AML-193 (cell line): ENCODE measurements at regions not wholly inside any gene's neighbourhood (a gene's known extent, or its start where the extent isn't known, plus 50 kb on each side); places are given as distances from the start of the nearest gene placed in this dataset.

Experiments used
- DNase-seq, 2 experiments: peaks; one replicate each; lab custom pipeline; 2025; lab: John Stamatoyannopoulos, UW

DNA sequence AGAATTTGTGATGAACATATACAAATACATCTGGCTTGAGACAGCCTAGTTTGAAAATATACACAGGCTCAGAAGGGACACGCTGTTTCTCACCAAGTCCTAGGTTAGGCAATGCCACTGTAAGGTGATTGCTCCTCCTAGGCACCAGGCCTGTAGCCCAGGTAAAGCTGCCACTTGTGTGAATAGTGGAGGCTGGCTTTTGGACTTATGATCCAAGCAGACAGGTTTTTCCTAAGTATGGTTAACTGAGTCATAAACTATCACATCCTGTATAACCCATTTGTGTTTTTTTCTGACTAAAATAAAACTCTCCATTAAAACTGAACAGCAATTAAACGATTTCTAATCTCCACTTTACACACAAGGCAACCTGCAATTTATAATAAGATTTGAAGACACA lies 81.0 kb downstream of the SEMA4F start:
- no peak for DNase-seq

DNA sequence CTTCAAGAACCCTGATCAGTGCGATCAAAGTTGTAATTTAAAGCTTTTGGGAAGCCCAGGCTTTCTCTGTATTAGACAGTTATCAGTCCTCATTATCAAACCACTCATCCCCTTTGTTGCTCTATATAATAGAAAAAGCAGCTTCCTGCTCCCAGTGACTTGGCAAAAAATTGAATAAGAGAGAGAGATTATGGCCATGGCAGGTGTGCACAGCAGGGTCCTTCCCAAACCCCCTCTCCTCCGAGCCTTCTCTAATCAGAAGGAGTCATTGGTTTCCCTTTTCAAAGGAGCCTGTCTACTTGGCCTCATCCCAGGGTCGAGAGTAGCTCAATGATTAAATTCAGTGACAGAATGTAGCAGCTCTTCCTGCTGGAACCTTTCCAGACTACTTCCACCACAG lies 81.5 kb downstream of the SEMA4F start:
- DNase-seq, result no peak

DNA sequence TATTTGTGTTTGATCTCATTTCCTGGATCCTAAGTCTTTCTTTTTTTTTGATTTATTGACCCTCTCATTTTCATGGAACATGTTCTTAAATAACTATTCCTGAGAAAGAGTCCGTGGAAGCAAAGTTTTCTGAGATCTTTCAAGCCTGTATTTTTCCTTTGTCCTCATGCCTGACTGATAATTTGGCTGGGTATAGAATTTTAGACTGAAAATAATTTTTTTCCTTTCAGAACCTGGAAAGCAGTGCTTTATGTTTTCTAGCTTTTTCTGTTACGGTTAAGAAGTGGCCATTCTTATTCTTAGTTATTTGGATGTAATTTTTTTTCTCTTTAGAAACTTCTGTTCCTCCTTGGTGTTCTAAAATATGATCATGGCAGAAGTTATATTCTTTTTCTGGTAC lies 82.5 kb downstream of the SEMA4F start:
- DNase-seq, result no peak

DNA sequence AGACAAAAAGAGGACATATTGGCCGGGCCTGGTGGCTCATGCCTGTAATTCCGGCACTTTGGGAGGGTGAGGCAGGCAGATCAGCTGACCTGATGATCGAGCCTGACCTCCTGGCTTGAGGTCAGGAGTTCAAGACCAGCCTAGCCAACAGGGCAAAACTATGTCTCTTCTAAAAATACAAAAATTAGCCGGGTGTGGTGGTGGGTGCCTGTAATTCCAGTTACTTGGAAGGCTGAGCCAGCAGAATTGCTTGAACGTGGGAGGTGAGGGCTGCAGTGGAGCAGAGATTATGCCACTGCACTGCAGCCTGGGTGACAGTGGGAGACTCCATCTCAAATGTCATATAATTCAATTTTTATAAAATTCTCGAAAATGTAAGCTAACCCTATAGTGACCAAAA lies 84.5 kb downstream of the SEMA4F start:
- no peak for DNase-seq

DNA sequence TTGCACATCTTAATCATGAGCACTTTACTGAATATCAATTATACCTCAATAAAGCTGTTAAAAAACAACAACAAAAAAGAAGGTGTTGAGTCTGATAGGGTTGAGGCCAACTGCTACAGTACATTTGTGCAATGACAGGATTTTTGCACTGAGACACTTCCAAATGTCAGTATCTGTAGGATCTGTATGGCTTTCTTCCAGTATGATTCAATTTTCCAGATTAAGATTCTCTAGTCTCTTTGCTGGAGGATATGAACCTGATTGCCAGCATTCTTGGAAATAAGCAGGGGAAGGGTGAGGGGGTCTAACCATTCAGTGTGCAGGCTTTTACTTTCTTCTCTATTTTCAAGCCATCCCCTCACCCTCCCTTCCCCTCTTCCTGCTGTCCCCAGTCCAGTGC lies 85.1 kb downstream of the SEMA4F start:
- DNase-seq, result no peak

DNA sequence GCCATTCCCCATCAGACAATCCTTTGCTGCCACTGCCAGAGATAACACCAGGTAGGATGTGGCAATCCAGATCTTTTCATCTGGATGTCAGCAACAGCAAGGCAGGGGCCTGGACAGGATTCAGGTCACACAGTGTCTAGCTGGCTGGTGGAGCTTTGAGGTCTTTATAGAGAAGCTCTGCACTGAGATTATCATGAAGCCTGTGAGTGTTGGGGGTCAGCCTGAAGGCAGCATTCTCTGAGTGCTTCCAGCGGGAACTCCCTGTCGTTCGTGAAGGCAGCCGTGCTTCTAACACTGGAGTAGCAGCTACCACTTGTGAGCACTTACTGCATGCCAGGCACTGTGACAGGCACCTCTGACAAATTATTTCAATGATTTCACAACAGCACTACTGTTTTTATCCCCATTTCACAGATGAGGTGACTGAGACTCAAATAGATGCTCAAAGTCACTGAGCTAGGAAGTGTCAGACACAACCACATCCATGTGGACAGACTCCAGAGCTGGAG lies 85.7 kb downstream of the SEMA4F start:
- no peak for DNase-seq

DNA sequence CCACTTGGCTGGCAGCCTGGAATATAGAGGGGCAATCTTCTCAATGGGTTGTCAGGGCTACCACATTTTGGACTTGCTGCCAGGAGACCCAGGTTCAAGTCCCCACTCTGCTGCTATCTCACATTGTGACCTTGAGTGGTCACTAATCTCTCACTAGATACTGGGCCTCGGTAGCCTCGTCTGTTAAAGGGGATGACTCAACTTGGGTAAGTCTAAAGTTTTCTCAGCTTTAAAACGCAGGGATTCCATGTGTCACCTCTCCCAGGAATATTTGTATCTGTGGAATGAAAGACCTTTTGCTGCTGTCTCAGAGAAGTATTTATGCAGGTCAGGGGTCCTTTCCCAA lies 86.3 kb downstream of the SEMA4F start:
- no peak for DNase-seq

DNA sequence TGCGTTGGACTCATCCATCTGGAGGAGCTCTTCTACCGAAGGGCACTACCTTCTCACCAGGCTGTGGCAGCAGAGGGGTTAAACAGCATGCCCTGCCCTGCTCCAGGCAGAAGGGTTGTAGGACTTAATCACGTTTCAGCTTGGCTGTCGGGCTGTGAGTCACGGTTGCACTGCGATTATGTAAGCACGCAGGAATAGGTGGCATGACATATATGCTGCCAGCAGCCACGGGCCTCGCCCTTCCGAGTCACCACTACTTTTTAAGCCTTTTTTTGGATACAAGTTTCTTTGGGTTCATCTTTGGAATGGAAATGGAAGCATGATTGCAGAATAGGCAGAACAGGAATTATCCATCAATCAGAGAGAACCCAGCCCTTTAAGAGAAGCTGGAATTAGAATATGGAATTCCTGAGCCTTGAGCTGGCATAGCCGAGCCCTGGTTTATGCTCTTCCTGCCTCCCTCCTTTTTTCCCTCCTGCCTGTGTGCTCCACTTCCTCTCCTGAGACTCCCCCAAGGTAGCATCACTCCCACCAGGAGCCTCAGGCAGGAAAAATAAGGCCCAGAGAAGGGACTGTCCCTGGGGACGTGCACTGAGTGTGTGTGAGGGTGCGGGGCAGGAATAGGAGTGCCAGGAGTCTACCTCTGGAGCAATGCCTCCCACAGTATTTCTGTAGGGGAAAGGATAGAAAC lies 86.8 kb downstream of the SEMA4F start:
- DNase-seq, result peak; percentile 54 to 63

DNA sequence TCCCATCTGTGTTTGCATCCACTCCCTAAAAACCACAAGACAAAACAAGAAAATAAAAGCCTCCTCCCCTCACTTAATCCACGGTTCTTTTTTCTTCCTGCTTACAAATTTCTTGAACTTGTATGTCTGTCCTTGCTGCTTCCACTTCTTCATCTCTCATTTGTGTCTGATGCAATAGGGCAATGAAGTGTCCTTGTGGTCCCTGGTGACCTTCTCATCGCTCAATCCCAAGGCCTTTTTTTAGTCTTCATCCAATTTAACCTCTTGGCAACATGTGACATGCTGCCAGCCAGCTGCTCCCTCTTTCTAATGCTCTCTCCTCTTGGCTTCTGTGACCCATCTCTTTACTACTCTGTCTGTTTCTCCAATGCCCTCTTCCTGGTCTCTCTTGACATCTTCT lies 87.6 kb downstream of the SEMA4F start:
- DNase-seq, result no peak

DNA sequence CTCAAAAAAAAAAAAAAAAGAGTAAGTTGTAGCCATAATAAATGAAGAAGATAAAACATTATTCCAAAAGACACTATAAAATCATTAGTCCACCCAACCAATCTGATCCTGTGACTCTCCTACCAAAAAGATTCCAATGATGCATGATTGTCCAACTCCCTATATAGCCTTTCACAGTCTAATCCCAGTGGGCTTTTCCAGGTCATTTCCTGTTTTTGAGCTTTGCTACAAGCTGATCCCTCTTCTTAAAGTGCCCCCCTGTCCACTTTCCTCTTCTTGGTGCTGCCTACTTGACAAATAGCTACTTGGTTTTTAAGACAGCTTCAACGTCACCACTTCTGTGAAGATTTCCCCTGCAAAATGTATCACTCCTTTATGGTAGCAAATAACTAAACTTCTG lies 88.4 kb downstream of the SEMA4F start:
- DNase-seq, result no peak

DNA sequence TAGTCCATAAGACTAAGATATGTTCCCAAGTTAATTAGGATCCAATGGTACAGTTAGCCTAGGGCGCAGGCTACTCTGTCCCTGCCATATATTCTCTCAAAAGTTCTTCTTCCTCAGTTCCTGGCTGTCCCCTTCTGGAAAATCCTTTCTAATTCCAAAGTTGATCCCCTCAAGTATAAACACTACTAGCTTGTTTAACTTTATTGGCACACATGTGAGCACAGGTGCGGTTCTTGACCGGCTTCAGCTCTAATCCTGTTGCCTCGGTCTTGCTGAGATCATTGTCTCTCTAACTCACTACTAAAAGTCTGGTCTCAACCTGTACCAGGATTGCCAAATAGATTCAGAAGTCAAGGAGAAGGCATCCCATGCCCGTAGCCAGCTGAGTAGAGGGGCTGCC lies 89.0 kb downstream of the SEMA4F start:
- DNase-seq, result no peak

DNA sequence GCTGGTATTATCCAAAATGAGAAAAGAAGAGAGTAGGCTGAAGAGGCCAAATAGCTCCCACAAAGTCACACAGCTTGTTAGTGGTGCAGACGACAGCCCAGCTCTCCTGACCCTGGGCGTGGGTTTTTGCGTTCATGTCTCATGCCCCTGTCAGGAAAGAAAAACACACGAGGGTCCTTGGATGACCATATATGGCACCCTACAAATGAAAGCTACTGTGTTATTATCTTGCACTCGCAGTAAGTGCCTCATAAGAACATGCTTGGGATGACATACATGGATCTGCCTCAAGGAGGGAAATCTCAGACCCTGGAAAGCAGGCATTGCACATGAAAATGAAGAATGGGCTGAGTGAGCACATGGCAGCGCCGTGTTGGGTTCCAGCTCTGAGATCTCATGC lies 89.7 kb downstream of the SEMA4F start:
- DNase-seq, result no peak

DNA sequence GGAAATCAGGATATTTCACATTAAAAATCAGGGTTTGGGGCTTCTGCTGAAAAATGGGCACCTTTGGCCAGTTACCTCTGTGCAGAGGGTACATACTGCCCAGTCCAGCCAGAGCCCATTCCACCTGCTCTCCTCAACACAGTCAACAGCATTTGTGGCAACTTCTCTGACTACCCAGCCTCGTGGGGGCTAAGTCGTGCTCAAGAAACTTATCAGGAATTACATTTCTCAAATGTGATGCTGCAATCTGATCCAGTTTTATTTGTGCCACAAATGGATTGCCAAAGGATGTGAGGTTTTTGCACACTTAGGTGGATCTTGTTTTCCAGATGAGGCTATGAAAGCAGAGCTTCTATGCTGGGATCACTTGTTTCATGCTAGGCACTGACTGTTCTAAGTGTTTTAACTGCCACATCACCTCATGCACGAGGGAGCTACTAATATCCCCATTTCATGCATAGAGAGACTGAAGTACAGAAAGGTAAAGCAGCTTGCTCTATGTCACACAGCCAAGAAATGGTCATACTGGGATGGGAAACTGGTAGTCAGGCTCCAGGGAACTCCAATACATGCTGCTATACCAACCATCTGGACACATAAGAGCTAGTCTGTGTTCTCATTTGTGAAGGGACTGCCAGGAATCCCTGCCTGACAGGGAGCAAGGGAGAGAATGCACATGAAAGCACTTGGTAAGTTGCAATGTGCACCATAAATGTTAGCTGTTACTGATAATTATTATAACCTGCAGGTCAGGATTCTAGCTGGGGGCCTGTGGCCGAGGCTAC lies 89.0 kb upstream of the HK2 start:
- DNase-seq, result no peak

DNA sequence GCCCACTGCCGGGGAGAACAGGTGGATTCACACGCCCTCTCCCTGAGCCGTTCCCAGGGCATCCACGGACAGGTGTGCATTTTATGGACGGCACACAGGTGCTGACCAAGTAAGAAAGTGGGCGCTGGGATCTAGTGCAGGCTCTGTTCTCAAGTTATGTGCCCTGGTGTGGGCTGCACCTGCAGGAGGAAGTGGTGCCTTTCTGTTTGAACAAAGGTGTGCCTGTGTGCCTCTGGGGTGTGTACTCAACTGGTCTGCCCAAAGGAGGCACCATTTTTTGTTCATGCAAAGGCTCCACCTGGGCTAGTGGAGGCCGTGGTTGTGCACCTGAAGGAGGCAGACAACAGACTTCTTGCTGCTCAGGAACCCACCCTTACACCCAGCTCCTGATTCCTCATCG lies 88.2 kb upstream of the HK2 start:
- no peak for DNase-seq

DNA sequence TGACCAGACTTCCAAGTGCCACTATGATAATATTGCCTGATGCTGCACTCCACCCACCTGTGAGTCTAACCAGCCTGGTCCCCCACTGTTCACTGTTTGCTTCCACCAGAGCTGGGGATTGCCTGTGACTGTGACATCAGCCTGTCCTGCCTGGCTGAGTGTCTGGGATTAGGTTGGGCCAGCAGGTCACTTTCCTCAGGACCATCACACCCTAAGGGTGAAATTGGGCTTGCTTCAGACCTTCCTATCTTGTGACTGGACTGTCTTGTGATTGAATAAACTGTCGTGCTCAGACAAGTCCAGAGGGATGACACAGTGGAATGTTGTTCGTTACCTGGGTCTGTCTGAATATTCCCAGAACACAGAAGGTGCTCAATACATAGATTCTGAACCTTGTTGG lies 87.4 kb upstream of the HK2 start:
- no peak for DNase-seq

DNA sequence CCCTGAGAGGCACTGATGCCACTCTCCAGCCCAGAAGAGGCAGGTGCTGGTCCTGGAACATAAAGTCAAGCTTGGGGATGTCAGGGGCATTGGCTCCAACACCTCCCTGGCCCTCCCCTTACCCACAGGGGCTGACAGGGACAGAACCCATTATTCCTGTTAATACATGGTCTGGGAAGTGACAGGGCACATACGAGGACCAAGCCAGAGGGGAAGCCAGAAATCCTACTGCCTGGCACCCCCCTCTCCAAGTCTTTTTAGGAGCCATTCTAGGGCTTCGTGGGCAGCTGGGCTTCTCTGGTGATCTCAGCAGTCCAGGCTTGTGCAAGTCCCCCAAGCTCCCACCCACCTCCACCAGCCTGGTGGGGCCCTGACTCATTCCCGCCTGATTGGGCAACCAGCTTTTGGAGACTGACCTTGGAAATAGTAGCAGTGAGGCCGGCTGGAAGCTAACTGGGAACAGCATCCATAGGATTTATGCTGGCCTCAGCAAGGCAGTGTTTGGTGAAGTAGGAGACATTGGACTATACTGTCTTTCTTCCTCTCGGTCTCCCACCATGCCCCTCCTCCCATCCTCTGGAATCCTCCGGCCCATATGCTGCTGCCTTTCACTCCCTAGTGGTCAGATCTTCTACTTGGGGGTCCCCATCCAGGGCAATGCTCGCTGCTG lies 86.4 kb upstream of the HK2 start:
- no peak for DNase-seq

DNA sequence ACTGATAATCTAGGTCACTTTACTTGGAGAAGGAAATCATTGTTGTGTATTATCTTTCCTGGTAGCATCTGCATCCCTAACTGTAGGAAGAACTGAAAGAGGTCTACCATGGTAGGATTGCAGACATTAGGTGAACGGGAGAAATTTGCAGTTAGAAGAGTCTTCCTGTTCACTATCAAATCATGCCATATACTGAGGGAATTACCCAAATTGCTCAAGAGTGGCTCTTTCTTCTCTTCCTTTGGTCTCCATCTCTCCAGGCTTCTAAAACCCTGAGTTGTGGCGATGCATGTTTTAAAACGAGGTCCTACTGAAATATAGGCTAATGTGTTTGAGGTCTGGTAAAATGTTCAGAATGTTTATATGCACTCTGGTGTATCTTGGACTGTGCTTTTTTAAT lies 85.3 kb upstream of the HK2 start:
- DNase-seq, result no peak

DNA sequence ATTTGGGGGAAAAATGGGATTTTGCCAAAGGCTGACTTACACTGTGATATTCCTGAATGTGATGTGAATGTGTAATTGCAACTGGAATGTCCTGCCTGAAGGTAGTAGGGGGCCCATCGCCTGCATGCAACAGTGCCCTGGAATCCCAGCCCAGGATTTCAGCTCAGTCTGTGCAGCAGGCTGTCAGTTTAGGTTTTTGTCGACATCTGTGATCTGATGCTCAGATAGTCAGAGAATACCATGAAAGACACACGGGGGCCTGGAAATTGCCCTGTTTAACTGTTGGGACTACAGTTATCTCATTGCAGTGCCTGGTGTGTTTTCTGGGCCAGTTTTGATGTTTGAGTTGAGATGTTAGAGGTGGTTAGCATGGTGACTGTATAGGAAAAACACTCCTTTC lies 84.5 kb upstream of the HK2 start:
- DNase-seq, result no peak

DNA sequence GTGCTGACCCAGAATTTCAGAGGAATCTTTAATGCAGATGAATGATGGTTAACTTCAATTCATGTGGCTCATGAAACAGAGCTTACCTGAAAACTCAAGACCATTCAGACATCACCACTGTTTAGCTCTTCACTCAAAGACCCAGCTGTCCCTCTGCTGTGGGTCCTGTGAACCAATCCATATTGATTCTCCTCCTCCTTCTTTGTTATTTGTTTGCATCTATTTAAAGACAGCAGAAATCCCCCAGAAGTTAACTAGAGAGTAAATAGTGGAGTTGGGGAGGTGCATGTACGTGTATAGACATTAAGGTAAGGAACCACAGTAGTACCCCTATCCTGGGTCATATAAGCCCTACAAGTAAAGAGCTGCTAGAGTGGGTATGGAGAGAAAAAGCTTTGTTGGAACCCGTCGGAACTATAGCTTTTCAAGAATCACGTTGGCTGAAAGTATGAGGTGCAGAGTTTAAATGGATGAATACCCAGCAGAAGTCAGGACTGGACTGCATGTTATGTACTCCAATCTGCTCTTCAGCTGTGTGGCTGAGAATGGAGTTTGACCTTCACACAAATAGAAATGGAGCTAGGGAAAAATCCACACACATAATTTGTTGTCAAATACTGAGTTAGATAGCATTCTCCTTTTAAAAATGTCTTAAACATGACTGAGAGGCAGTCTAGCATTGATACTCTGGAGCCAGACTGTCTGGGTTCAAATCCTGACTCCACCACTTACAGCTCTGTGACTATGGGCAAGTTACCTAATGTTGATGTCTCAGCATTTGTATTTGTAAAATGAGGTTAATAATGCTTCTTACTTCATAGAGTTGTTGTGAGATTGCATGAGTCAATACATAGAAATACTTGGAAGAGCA lies 81.7 kb upstream of the HK2 start:
- DNase-seq, result no peak

DNA sequence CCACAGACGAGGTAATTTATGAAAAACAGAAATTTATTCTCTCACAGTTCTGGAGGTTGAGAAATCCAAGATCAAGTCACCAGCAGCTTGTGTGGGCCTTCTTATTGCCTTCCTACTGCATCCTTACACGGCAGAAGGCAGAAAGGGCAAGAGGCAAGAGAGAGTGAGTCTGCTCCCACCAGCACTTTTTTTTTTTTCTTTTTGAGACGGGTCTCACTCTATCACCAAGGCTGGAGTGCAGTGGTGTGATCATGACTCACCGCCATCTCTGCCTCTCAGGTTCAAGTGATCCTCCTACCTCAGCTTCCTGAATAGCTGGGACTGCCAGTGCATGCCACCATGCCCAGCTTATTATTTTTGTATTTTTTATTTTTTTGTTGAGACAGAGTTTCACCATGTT lies 78.5 kb upstream of the HK2 start:
- DNase-seq, result no peak

DNA sequence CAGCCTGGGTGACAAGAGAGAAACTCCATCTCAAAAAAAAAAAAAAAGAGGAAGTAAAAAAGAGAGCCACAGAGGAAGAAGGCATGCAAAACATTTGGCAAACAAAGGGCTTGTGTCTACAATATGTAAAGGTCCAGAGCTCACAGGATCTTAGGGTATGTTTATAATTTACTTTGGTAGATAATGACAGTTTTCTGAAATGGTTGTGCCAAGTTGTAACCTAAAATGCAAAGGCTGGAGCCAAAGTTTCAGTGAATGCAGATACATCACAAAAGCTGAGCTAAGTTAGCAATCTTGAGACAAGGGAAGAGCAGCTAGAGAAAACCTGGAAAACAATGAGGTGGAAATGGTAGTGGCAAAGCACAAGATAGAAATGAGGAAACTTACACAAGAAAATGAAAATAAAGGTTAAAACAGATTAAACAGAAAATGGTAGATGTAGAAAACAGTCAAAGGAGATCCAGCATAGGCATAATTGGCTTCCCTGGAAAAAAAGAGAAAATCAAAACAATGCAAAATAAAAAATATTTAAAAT lies 77.5 kb upstream of the HK2 start:
- peak; percentile 9 to 17 for DNase-seq

DNA sequence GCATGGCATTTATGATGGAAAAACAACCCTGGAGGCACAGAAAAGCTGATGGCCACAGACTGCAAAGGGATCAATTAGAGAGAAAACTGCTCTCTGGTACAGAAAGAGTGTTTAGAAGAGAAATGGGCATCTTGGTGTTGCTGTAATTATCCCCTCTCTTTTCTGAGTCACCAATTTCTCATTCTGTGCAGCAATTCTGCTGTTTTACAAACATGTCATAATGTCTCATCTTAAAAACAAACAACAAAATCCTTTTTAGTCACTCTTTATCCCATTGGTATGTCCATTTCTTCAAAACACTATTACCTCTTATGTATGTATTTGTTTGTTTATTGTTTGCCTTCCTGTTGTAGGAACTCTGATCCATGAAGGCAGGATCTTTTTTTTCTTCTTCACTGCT lies 73.9 kb upstream of the HK2 start:
- no peak for DNase-seq
